HEK293 (cell line): ENCODE measurements at regions not wholly inside any gene's neighbourhood (a gene's known extent, or its start where the extent isn't known, plus 50 kb on each side); places are given as distances from the start of the nearest gene placed in this dataset.

Experiments used
- PRDM10 ChIP-seq: fragments of 450-650 bp; formaldehyde crosslinking; IDR thresholded peaks from 2 replicates; pipeline ENCODE4 v1.5.1; 2016; ENCODE audit warnings: missing biosample characterization, missing genetic modification characterization
- TCF7L2 ChIP-seq: IDR thresholded peaks from 2 replicates; pipeline ENCODE4 v1.6.1; 2011; ENCODE audit warnings: low read depth, mild to moderate bottlenecking, inconsistent platforms, low read length, moderate library complexity, borderline replicate concordance
- ZNF174 ChIP-seq: fragments of 450-650 bp; formaldehyde crosslinking; IDR thresholded peaks from 2 replicates; pipeline ENCODE4 v1.5.0; 2017; ENCODE audit warnings: missing biosample characterization, mild to moderate bottlenecking, missing genetic modification characterization

- no peak for TF ChIP-seq ZNF174
- no peak for TF ChIP-seq TCF7L2
- TF ChIP-seq PRDM10 (tag by site-specific recombination), result no peak
Measured at GRCh38 chr12:3432868-3433267, 58.1 kb upstream of the PRMT8 start.
